NCI-H748 (cell line): ENCODE measurements at regions not wholly inside any gene's neighbourhood (a gene's known extent, or its start where the extent isn't known, plus 50 kb on each side); places are given as distances from the start of the nearest gene placed in this dataset.
A peak's percentile ranks its signal among the peaks of the same experiment; 100 is the strongest.
"Not testable (repeated sequence)": the region's sequence is repeated elsewhere in the genome, so short reads cannot be mapped to it uniquely, and the experiment has no call there.

Experiments
- DNase-seq: peaks from one replicate; lab custom pipeline; 2025; ENCODE audit not compliant: unreplicated experiment; lab: John Stamatoyannopoulos, UW

DNA sequence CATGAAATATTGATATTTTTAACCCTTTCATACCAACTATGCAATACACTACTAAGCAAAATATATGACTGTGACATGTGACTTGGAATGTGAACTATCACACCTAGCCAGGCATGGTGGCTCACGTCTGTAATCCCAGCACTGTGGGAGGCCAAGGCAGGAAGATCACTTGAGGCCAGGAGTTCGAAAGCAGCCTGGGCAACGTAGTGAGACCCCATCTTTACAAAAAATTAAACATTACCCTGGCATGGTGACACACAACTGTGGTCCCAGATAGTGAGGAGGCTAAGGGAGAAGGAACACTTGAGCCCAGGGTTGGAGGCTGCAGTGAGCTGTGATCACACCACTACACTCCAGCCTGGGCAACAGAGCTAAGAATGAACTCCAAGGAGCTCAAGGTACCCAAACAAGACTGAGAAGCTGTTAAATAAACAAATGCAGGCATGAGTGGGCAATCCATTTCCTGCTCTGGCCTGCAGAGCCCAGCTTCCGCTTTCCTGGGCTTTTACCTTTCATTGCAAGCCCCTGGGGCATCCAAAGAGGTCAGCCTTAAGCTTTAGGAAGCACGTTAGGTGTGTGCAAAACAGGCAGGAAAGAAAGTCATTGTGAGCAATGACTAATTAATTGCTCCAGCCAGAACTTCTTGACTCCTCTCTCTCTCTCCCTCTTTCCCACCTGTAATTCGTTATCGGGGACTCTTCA lies 162.1 kb upstream of the FOXK1 start:
- no peak for DNase-seq

DNA sequence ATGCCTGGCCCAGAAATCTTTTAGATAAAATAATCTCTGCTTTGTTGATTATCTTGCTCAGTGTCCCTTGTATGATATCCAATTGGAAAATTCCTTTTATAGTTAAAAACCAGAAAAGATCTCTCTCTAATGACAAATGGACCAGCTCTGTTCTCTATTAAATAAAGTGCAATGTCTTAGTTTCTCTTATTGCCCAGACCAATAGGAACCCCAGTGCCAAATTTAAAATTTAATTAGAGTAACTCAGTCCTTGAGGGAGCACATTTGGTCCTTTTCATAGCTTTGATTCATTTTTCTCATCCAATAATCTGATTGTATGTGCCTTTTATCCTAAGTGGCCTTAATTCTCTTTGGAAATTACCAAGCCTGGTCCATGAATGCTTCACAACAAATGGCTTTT lies 158.9 kb upstream of the FOXK1 start:
- no peak for DNase-seq

DNA sequence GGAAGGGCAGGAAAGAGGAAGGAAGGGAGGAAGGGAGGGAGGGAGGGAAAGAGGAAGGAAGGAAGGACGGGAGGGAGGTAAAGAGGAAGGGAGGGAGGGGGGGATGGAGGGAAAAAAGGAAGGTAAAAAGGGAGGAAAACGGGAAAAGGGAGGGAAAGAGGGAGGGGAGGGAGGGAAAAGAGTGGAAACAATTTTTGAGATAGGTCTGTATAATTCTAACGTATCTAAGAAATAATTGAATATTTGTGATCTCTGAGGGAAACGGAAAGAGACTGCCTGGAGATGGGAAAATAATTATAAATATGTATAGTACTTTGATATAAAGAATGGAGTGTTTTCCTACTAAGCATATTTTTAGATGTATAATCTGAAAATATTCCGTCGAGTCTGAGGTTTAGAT lies 158.2 kb upstream of the FOXK1 start:
- DNase-seq, result no peak

- no peak for DNase-seq
Observed at GRCh38 chr7:4525884-4526283, 156.2 kb upstream of the FOXK1 start.

GRCh38 chr7:4527988-4528636 lies 154.0 kb upstream of the FOXK1 start:
- no peak for DNase-seq

- DNase-seq, result peak; percentile 77
Observed at GRCh38 chr7:4531236-4531635, 150.9 kb upstream of the FOXK1 start.

GRCh38 chr7:4533339-4533738 lies 148.8 kb upstream of the FOXK1 start:
- DNase-seq, result not testable (repeated sequence)

- DNase-seq, result no peak
Observed at GRCh38 chr7:4549681-4550080, 132.4 kb upstream of the FOXK1 start.

DNA sequence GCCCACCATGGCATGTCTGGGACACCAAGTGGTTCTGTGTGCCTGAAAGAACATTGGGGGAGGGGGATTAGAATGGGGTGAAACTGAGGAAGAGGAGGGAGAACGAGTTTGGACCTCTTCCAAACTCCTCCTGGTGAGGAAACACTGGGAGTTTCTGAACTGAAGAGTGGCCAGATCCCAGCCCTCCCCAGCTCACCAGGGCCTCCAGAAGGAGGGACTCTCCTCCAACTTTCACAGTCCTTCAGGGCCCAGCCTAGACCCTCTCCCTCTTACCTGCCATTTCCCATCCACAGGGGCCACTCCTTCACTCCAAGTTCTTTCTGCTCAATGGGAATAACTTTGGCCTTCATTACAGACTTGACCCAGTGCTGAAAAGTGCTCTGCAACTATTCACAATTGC lies 132.0 kb upstream of the FOXK1 start:
- no peak for DNase-seq

- no peak for DNase-seq
Observed at GRCh38 chr7:4552985-4553384, 129.1 kb upstream of the FOXK1 start.

- DNase-seq, result peak; percentile 10
Observed at GRCh38 chr7:4556868-4557793, 125.0 kb upstream of the FOXK1 start.

GRCh38 chr7:4561795-4562194 lies 120.3 kb upstream of the FOXK1 start:
- peak; percentile 25 for DNase-seq

GRCh38 chr7:4566714-4567113 lies 115.4 kb upstream of the FOXK1 start:
- DNase-seq, result no peak

- DNase-seq, result no peak
Observed at GRCh38 chr7:4574851-4575250, 107.2 kb upstream of the FOXK1 start.

- DNase-seq, result no peak
Observed at GRCh38 chr7:4575254-4575653, 106.8 kb upstream of the FOXK1 start.

DNA sequence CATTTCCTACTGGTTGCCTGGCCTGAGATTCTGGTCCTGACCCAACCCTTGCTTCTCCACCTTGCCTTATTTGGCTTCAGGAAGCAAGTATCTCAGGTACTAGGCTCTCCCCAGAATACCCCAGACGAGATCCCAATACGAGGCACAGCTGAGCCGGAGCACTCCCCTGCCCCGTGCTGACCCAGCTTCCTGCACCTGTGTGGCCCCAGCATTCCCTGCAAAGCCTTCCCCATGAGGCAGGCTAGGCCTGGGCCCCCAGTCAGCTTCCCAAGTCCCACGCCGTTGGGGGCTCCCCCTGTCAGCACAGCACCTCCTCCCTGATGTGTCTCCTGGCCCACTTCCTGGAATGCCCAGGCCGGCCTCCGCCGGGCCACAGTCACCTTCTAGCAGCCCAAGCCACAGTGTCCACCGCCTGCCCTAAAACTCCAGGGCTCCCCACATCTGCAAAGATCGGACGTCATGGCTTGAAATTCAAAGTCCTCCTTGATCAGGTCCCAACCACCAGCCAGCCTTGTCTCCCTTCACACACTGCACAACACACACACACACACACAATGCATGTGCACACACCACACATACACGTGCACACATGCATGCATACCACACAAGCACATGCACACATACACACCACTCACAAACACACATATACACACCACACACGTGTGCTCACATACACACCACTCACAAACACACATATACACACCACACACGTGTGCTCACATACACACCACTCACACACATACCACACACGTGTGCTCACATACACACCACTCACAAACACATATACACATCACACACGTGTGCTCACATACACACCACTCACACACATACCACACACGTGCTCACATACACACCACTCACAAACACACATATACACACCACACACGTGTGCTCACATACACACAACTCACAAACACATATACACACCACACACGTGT lies 78.9 kb upstream of the FOXK1 start:
- no peak for DNase-seq

GRCh38 chr7:4603843-4604231 lies 78.3 kb upstream of the FOXK1 start:
- DNase-seq, result no peak

GRCh38 chr7:4604456-4604940 lies 77.6 kb upstream of the FOXK1 start:
- DNase-seq, result no peak

DNA sequence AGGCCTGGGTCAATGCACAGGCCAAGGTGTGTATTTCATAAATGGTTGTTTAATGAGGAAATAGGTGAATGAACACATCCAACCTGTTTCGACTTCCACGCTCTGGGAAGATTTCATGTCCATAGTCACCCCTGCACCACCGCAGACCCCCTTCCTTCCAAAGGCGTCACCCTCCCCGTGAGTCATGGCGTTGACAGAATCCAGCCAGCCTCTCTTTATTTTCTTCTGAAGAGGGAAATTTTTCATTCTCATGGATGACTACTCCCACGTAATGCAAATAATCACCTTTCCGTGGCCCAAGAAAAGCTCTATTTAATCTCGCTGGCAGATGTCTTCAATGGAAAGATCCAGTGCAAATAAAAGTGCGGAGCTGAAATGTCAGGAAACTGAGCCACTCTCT lies 75.3 kb upstream of the FOXK1 start:
- no peak for DNase-seq

GRCh38 chr7:4607311-4607729 lies 74.8 kb upstream of the FOXK1 start:
- peak; percentile 44 for DNase-seq

GRCh38 chr7:4609576-4609975 lies 72.5 kb upstream of the FOXK1 start:
- DNase-seq, result not testable (repeated sequence)
